ENCODE measurements at regions not wholly inside any gene's neighbourhood (a gene's known extent, or its start where the extent isn't known, plus 50 kb on each side); places are given as distances from the start of the nearest gene placed in this dataset.

DNA sequence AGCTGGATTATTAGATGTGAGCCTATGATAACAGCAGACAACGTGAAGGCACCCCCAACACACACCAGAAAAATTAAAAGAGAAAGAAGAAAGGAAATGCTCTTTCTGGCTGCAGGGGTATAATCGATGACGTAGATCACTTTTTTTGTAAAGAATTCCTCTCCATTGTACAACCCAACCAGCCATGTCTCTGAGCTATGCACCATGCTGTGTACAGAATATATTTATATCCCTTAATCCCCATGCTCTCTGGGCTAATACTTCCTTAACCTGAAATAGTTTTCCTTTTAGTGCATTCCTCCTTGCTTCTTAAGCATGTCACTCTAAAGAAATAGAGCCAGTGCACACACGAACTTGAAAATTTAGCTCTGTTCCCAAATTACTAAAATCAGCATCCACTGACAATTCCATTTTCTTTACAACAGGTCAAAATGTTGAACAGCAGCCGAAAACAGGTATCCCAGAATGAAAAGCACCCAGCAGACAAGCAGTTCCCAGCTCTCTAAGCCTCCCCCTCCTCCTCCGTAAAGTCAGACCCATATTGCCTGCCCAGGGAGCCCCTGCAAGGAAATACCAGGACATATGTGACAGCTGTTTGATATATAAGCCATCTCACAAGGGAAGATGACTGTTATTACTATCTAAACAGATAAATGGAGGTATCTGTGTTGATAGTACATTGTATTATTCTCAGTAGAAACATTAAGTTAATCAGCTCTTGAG lies 247.4 kb upstream of the RAB6C start:
- Histone ChIP-seq H3K79me2 (ENCODE audit: control insufficient read depth, low read length) (no peaks in the 10 kb centered on the region), H3K27me3 (ENCODE audit: control insufficient read depth, low read length) (no peaks in the 10 kb centered on the region), H3K36me3 (ENCODE audit: control insufficient read depth, low read length) (no peaks in the 10 kb centered on the region), H3K27ac (ENCODE audit: low read depth, low read length) (no peak overlapping the region), H3K9me2 (replicated peaks; ENCODE audit: control insufficient read depth, low read length) (no peaks in the 10 kb centered on the region), H3K9me3 (ENCODE audit: control insufficient read depth, insufficient read depth, low read length) (peaks cover 5% of the 10 kb centered on the region; the same call in 1 of the 2 replicates), H3F3A (ENCODE audit: control insufficient read depth, insufficient read depth) (no peaks in the 10 kb centered on the region), H4K20me1 (ENCODE audit: control insufficient read depth, insufficient read depth, low read depth, low read length) (no peaks in the 10 kb centered on the region), H3K4me2 (ENCODE audit: low read length) (no peak overlapping the region), H3K4me1 (ENCODE audit: control insufficient read depth, low read length) (no peaks in the 10 kb centered on the region), H3K4me3 (ENCODE audit: low read length) (no peak overlapping the region)
- TF ChIP-seq EZH2phosphoT487 (IDR thresholded peaks at IDR 0.05; ENCODE audit: borderline replicate concordance, low read length) = no peak
- TF ChIP-seq, protein P1, sequence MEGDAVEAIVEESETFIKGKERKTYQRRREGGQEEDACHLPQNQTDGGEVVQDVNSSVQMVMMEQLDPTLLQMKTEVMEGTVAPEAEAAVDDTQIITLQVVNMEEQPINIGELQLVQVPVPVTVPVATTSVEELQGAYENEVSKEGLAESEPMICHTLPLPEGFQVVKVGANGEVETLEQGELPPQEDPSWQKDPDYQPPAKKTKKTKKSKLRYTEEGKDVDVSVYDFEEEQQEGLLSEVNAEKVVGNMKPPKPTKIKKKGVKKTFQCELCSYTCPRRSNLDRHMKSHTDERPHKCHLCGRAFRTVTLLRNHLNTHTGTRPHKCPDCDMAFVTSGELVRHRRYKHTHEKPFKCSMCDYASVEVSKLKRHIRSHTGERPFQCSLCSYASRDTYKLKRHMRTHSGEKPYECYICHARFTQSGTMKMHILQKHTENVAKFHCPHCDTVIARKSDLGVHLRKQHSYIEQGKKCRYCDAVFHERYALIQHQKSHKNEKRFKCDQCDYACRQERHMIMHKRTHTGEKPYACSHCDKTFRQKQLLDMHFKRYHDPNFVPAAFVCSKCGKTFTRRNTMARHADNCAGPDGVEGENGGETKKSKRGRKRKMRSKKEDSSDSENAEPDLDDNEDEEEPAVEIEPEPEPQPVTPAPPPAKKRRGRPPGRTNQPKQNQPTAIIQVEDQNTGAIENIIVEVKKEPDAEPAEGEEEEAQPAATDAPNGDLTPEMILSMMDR (IDR thresholded peaks at IDR 0.05; ENCODE audit: low read depth, low read length, poor library complexity, severe bottlenecking) = no peak

DNA sequence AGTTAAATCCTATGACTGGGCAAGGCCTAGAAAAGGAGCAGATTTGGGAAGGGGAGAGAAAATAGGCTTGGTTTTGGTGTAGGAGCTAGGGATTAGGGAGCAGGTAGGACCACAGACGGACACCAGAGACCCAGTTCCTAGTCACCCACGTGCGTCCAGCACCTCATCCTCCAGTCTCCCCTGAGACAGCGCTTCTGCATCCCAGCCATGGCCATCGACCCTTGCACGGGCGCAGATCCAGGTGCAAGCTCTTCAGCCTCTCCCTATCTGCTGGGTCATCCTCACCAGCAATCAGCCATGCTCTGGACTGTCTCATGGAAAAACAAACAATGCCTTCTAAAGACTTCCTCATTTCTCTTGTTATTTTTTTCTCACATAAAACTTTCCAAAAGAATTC lies 246.8 kb upstream of the RAB6C start:
- Histone ChIP-seq H3K9me2 (replicated peaks; ENCODE audit: control insufficient read depth, low read length) (no peaks in the 10 kb centered on the region), H3K36me3 (ENCODE audit: control insufficient read depth, low read length) (no peaks in the 10 kb centered on the region), H3K27ac (ENCODE audit: low read depth, low read length) (no peak overlapping the region), H3K4me2 (ENCODE audit: low read length) (no peak overlapping the region), H3K4me1 (ENCODE audit: control insufficient read depth, low read length) (no peaks in the 10 kb centered on the region), H3K9me3 (ENCODE audit: control insufficient read depth, insufficient read depth, low read length) (peaks cover 5% of the 10 kb centered on the region; the same call in 1 of the 2 replicates), H3K79me2 (ENCODE audit: control insufficient read depth, low read length) (no peaks in the 10 kb centered on the region), H3K27me3 (ENCODE audit: control insufficient read depth, low read length) (no peaks in the 10 kb centered on the region), H3K4me3 (ENCODE audit: low read length) (no peak overlapping the region), H4K20me1 (ENCODE audit: control insufficient read depth, insufficient read depth, low read depth, low read length) (no peaks in the 10 kb centered on the region), H3F3A (ENCODE audit: control insufficient read depth, insufficient read depth) (no peaks in the 10 kb centered on the region)
- TF ChIP-seq, protein P1 (IDR thresholded peaks at IDR 0.05; ENCODE audit: low read depth, low read length, poor library complexity, severe bottlenecking) = no peak
- no peak for TF ChIP-seq EZH2phosphoT487 (IDR thresholded peaks at IDR 0.05; ENCODE audit: borderline replicate concordance, low read length)

DNA sequence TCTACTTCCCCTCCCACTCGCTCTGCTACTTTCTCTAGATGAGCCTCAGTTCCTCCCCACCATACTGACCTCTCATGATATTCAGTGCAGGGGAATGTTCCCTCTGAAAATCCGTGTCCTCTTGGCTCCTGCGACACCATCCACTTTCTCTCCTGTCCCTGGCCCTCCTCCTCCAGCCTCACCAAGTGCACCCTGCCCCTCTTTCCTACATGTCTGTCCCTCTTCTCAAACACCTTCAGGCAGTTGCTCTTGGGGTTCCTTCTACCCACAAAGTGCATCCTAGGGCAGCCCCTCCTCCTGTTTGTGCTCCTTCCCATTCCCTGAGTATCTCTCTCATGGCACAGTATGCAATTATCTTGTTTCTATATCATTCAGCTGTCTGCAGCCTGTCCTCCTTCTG lies 246.4 kb upstream of the RAB6C start:
- Histone ChIP-seq H4K20me1 (ENCODE audit: control insufficient read depth, insufficient read depth, low read depth, low read length) (no peaks in the 10 kb centered on the region), H3K79me2 (ENCODE audit: control insufficient read depth, low read length) (no peaks in the 10 kb centered on the region), H3K4me1 (ENCODE audit: control insufficient read depth, low read length) (no peaks in the 10 kb centered on the region), H3K4me3 (ENCODE audit: low read length) (no peak overlapping the region), H3K4me2 (ENCODE audit: low read length) (no peak overlapping the region), H3K27ac (ENCODE audit: low read depth, low read length) (no peak overlapping the region), H3K9me3 (ENCODE audit: control insufficient read depth, insufficient read depth, low read length) (peaks cover 5% of the 10 kb centered on the region; the same call in 1 of the 2 replicates), H3K9me2 (replicated peaks; ENCODE audit: control insufficient read depth, low read length) (no peaks in the 10 kb centered on the region), H3K36me3 (ENCODE audit: control insufficient read depth, low read length) (no peaks in the 10 kb centered on the region), H3F3A (ENCODE audit: control insufficient read depth, insufficient read depth) (no peaks in the 10 kb centered on the region), H3K27me3 (ENCODE audit: control insufficient read depth, low read length) (no peaks in the 10 kb centered on the region)
- TF ChIP-seq, protein P1 (IDR thresholded peaks at IDR 0.05; ENCODE audit: low read depth, low read length, poor library complexity, severe bottlenecking) = no peak
- no peak for TF ChIP-seq EZH2phosphoT487 (IDR thresholded peaks at IDR 0.05; ENCODE audit: borderline replicate concordance, low read length)

Data from DOHH2 (cell line).